MCF 10A (cell line): ENCODE measurements at regions not wholly inside any gene's neighbourhood (a gene's known extent, or its start where the extent isn't known, plus 50 kb on each side); places are given as distances from the start of the nearest gene placed in this dataset.

Experiments used
- BruUV-seq: library from RNA; stranded (reverse); fragments of 400-500 nt; replicated peaks from 2 replicates; lab custom pipeline; 2021; lab: Mats Ljungman, UMichigan
- CTCF ChIA-PET: fragments of 300-600 bp; sonication (Branson Sonifier 250); formaldehyde crosslinking; extraction: SDS; loops from one replicate; lab custom pipeline; 2021; ENCODE audit warnings: antibody characterized with exemption, inconsistent platforms; lab: Yijun Ruan, JAX
- POLR2A ChIA-PET: fragments of 300-600, 350-650 bp; sonication (Branson Sonifier 250); formaldehyde crosslinking; extraction: SDS; loops from one replicate; lab custom pipeline; 2020; ENCODE audit warnings: antibody characterized with exemption, inconsistent platforms; lab: Yijun Ruan, JAX
- DNase-seq: peaks from one replicate; pipeline ENCODE4 v3.0.0-alpha.2; 2018; ENCODE audit not compliant: unreplicated experiment
- H3K27ac Mint-ChIP-seq: one replicate; pipeline ENCODE4 v1.8.0; 2022; ENCODE audit warnings: mild to moderate bottlenecking, low read depth, mixed read lengths; ENCODE audit not compliant: unreplicated experiment
- H3K27me3 Mint-ChIP-seq: one replicate; pipeline ENCODE4 v1.8.0; 2022; ENCODE audit warnings: mixed read lengths; ENCODE audit not compliant: insufficient read depth, unreplicated experiment
- H3K36me3 Mint-ChIP-seq: one replicate; pipeline ENCODE4 v1.8.0; 2022; ENCODE audit warnings: mild to moderate bottlenecking, moderate library complexity, mixed read lengths; ENCODE audit not compliant: insufficient read depth, unreplicated experiment
- H3K4me1 Mint-ChIP-seq: one replicate; pipeline ENCODE4 v1.8.0; 2022; ENCODE audit warnings: mixed read lengths; ENCODE audit not compliant: insufficient read depth, unreplicated experiment
- H3K4me3 Mint-ChIP-seq: one replicate; pipeline ENCODE4 v1.8.0; 2022; ENCODE audit warnings: mild to moderate bottlenecking, moderate library complexity, mixed read lengths; ENCODE audit not compliant: unreplicated experiment
- H3K9me3 Mint-ChIP-seq: one replicate; pipeline ENCODE4 v1.8.0; 2022; ENCODE audit warnings: mixed read lengths; ENCODE audit not compliant: unreplicated experiment
- intact Hi-C: fragments of 100-400 bp; cut with micrococcal nuclease; formaldehyde crosslinking; loops from 2 replicates; pipeline ENCODE4 v1.14.1; 2022
- TF ChIP-seq, protein P1 (sequence below): fragments of 200-600 bp; IDR thresholded peaks from one replicate; pipeline ENCODE4 v1.8.0; 2022; ENCODE audit warnings: antibody characterized with exemption, mild to moderate bottlenecking; ENCODE audit not compliant: unreplicated experiment

- Mint-ChIP-seq H3K4me1 (no peaks in the 10 kb centered on the region), H3K36me3 (no peaks in the 10 kb centered on the region), H3K27me3 (peaks cover 39% of the 10 kb centered on the region), H3K9me3 (no peaks in the 10 kb centered on the region), H3K4me3 (no peak overlapping the region), H3K27ac (no peak overlapping the region)
- CTCF ChIA-PET, result interaction anchor here (0.7 kb wide), 1 partner anchor 224 kb away, joined by 3 read pairs; no protein-coding TSS in a partner anchor
- TF ChIP-seq, protein P1, sequence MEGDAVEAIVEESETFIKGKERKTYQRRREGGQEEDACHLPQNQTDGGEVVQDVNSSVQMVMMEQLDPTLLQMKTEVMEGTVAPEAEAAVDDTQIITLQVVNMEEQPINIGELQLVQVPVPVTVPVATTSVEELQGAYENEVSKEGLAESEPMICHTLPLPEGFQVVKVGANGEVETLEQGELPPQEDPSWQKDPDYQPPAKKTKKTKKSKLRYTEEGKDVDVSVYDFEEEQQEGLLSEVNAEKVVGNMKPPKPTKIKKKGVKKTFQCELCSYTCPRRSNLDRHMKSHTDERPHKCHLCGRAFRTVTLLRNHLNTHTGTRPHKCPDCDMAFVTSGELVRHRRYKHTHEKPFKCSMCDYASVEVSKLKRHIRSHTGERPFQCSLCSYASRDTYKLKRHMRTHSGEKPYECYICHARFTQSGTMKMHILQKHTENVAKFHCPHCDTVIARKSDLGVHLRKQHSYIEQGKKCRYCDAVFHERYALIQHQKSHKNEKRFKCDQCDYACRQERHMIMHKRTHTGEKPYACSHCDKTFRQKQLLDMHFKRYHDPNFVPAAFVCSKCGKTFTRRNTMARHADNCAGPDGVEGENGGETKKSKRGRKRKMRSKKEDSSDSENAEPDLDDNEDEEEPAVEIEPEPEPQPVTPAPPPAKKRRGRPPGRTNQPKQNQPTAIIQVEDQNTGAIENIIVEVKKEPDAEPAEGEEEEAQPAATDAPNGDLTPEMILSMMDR, result no peak
- BruUV-seq, result no TSS peak
- intact Hi-C loops, result no loop called here
- DNase-seq, result no peak
- POLR2A ChIA-PET, result no interaction called here
Measured at GRCh38 chrX:3403748-3404147, 57.3 kb upstream of the MXRA5 start.
